HTERT RPE-1 (cell line): ENCODE measurements at regions not wholly inside any gene's neighbourhood (a gene's known extent, or its start where the extent isn't known, plus 50 kb on each side); places are given as distances from the start of the nearest gene placed in this dataset.

Experiments
- in situ Hi-C: fragments of 300-500 bp; cut with MboI; formaldehyde crosslinking; loops from 4 replicates; pipeline ENCODE4 v1.14.3; 2020; ENCODE audit warnings: low sequenced_read_pairs

GRCh38 chr1:181142096-181142958 lies 53.8 kb downstream of the IER5 start:
- in situ Hi-C loops: no loop called here

GRCh38 chr1:181143102-181143859 lies 54.8 kb downstream of the IER5 start:
- in situ Hi-C loops: no loop called here

- in situ Hi-C loops: no loop called here
These were observed 55.7 kb downstream of the IER5 start for GRCh38 chr1:181144238-181144637.

GRCh38 chr1:181148636-181149035 lies 60.1 kb downstream of the IER5 start:
- in situ Hi-C loops: no loop called here

GRCh38 chr1:181149326-181150125 lies 61.0 kb downstream of the IER5 start:
- in situ Hi-C loops: no loop called here

GRCh38 chr1:181150273-181150672 lies 61.8 kb downstream of the IER5 start:
- in situ Hi-C loops: no loop called here

GRCh38 chr1:181150842-181151241 lies 62.3 kb downstream of the IER5 start:
- in situ Hi-C loops: no loop called here

- in situ Hi-C loops: no loop called here
These were observed 63.2 kb downstream of the IER5 start for GRCh38 chr1:181151378-181152326.

- in situ Hi-C loops: no loop called here
These were observed 64.6 kb downstream of the IER5 start for GRCh38 chr1:181152892-181153633.

- in situ Hi-C loops: no loop called here
These were observed 65.1 kb downstream of the IER5 start for GRCh38 chr1:181153634-181153961.

- in situ Hi-C loops: no loop called here
These were observed 66.8 kb downstream of the IER5 start for GRCh38 chr1:181155339-181155738.

- in situ Hi-C loops: no loop called here
These were observed 71.1 kb downstream of the IER5 start for GRCh38 chr1:181159451-181160140.

- in situ Hi-C loops: no loop called here
These were observed 71.8 kb downstream of the IER5 start for GRCh38 chr1:181160322-181160721.

- in situ Hi-C loops: no loop called here
These were observed 72.7 kb downstream of the IER5 start for GRCh38 chr1:181160998-181161870.

GRCh38 chr1:181163662-181164061 lies 75.2 kb downstream of the IER5 start:
- in situ Hi-C loops: no loop called here

GRCh38 chr1:181166377-181167196 lies 78.1 kb downstream of the IER5 start:
- in situ Hi-C loops: no loop called here

- in situ Hi-C loops: no loop called here
These were observed 80.9 kb downstream of the IER5 start for GRCh38 chr1:181169281-181169865.
